GM21390 (cell line): ENCODE measurements at regions not wholly inside any gene's neighbourhood (a gene's known extent, or its start where the extent isn't known, plus 50 kb on each side); places are given as distances from the start of the nearest gene placed in this dataset.

Source experiments
- ATAC-seq: cut with Tn5 transposase; IDR thresholded peaks from one replicate; pipeline ENCODE4 v1.9.1; 2021; ENCODE audit not compliant: unreplicated experiment

DNA sequence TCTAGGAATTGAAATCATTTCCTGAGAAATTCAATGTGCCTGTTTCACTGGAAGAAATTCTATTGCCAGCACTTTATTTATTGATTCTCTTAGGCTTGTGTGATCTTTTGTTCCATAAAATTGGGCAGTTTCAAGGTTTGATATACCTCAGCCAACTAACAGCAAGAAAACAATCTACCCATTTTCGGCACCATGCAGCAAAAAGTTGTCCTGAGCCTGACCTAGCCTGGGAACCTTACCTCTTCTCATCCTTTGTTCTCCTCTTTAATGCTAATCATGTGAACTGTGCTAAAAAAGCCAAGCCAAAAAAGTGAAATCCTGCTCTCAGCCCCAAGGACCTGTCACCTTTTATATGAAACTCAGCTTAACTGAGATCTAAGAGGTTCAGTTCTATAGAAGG is 477.3 kb downstream of the SUCLA2 start:
- ATAC-seq, result no peak

DNA sequence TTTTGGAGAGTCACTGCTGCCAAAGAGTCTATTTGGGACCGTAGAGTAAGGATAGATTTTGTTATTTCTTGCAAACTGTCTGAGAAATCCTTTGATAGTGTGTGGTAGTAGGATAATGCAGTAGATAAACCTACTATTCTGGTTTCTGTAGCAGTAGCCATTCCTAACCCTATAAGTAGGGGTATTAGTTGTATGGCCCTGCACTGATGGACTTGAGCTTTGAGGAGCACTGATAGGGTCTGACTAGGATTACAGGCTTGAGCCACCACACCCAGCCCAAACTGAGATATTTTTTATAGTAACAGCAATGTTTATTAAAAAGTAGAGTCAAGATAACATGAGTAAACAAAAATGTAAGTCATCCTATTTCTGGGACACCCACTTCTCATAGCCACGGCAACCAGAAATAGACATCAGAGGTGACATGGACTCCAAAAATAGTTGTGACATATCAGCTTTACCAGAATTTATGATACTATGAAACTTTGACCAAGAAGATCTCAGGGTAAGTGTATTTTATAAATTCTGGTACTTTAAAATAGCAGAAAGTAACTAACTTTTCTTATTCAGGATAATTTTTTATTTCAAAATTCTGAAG is 479.1 kb downstream of the SUCLA2 start:
- ATAC-seq, result no peak

DNA sequence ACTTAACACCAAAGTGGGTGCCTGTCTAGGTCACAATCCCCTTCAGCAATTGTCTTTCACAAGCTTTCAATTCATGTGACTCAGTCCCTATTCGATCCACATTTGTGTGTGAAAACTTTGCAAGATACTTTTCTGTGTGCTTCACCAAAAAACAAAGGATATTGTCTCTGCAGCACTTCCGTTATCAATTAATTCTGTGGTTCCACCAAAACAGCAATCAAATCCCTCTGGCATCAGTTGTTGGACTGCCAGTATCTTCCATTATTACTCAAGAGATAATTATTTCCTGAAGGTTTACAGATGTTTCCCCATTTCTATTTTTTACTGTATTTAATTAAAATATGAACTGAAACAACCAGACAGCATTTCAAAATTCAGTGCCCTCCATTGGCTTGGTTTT is 481.4 kb downstream of the SUCLA2 start:
- no peak for ATAC-seq

DNA sequence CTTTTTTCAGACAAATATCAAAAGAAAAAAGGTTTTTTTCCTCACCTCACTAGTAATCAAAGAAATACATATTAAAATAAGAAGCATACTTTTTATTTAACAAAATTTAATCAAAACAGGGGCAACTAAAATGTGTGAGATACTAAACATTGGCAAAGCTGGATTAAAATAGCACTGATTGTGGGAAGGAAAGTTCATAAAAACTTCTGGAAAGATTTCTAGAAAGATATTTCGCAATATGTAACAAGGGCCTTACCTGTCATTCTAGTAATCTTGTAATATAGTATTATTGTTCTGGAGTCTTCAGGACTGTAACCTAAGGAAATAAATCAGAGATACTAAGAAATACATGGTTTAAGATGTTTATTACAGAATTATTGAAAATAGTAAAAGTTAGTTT is 482.5 kb downstream of the SUCLA2 start:
- no peak for ATAC-seq

DNA sequence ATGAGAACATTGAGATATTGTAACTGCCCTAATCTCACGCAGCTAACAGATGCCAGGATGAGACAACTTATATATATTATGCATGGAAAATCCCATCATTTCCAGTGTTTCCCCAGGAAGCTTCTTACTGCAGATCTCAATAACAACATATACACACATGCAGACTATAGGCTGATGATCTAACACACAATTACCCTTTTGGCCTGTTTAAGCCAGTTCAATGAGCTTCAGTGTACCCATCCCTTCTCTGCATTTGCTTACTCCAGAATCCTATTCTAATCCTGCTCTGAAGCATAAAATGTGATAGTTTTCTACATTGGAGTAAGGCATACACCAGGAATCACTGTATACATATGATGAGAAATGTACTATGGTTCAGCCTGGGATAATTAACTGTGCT is 489.4 kb downstream of the SUCLA2 start:
- ATAC-seq, result no peak

DNA sequence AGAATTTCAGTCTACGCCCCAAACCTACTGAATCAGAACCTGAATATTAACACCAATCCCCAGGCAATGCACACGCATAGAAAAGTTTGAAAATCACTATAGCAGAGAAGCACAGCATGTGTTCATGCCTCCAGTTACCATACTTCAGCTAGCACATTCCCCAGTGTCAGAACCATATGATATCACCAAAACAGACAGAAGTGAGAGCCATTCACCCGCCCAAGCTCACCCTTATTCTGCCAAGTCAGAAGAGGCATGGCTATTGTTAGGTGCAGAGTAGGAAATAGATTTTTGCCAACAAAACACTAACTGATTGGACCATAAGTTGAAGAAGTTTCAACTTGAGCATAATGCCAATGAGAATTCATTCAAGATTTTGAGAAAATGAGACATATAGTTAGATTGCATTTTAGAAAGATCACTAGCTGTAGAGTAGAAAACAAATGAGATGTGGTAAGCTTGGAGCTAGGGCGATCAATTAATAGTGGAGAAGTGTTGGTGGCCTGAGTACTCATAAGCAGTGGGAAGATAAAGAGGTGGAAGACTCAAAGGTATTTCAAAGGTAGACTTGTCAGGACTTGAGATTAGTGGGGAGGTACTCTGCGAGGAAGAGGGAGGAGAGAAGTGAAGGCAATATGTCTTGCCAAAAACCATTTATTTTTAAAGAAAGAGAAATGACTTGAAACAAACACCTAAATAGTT is 492.4 kb downstream of the SUCLA2 start:
- ATAC-seq, result no peak

DNA sequence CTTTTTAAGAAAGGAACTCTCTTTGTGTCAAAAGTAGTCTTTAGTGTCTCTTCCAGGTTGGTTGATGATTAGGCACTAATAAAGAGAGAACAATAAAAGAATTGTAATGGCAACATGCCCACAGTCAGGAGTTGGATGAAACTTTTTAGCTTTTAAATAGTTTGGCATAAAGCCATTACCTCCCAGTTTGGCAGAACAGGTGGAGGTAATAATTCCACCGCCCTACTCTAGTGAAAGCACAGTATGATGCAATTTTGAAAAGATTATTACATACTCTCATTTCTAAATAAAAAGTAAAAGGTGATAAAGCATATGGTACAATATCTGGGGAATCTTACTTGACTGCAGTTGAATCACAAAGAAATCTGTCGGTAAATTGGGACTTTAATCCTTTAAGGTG is 497.6 kb downstream of the SUCLA2 start:
- ATAC-seq, result no peak

DNA sequence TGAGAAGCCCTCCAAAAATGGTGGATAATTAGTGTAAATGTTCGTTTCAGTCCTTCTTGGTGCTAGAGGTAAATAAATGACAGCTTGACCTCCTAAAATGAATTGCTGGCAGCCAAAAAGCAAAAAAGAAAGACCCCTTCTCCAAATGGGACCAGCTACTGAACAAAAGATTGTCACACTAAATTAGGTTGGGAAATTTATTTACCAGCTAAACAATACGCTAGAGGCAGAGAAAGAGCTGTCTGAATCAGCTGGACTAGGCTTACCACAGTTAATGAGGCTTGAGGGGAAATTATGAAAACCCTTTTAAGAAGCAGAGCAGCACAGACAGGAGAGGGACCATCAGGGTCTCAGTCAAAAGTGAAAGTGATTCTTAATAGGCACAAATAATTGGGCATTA is 498.9 kb downstream of the SUCLA2 start:
- ATAC-seq, result no peak

DNA sequence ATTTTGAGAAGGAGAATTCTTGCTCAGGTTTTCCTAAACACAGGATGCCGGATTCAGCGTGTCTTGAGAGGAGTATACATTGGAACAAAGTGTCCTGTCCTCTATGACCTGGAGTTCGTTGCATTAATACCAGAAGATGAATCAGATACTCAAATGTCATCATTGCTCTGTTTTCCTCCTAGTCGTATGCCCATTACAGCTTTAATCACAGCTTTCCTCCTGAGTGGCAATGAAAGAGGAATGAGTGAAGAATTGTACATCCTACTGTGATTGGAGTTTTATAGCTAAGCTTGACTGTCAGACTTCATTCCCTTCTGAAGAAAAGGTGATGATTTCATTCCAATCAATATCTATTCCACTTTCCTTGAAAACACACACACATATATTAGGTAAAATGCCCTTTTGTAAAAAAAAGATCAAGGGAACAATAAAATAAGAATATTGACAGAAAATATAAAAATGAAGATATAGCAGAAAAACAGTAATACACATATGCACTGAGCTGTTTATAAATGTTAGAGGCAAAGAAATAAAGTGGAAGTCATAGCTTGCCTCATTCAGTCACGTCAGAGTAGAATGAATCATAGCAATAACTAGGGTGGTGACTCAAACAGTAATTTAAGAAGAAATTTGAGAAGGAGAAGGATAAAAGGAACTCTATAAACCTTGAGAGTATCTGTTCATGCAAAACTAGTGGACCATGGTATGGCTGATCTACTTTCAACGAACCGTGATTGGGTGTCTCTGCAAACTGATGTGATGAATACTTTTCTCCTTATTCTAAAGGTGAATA is 501.5 kb downstream of the SUCLA2 start:
- no peak for ATAC-seq

DNA sequence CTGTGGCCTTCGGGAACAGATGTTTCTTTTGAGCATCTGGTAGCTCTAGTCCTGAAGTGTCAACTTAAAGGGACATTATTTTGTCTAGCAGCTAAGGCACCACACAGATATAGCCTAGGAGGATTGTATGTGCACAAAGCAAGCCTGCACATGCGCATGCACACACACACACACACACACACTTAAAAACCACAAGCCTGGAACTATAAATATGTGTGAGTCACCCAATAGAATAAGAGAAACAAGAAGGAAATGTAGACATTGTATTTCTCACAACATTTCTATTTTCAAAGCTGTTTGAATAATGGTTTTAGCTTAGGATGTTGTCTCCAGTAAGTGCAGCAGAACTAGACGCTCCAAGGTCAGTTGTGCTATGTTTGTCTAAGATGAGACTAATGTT is 516.5 kb downstream of the SUCLA2 start:
- ATAC-seq, result no peak

DNA sequence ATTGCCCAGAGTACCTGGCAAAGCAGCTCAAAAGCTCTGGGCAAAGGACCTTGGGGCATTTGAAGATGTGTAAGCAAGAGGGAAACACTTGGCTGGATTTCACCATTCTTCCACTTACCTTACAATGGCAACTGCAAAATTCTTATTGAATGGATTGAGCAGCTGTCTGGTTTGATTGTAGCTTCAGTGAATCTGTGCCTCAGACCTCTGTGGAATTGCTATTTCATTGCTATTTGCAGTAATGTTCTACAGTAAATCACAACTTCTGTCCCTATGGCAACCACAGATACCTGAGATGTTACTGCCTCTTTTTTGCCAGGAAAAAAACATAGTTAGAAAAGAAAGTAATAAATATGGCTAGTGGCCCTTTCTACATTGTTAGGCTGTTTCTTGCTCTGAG is 519.5 kb downstream of the SUCLA2 start:
- ATAC-seq, result no peak

DNA sequence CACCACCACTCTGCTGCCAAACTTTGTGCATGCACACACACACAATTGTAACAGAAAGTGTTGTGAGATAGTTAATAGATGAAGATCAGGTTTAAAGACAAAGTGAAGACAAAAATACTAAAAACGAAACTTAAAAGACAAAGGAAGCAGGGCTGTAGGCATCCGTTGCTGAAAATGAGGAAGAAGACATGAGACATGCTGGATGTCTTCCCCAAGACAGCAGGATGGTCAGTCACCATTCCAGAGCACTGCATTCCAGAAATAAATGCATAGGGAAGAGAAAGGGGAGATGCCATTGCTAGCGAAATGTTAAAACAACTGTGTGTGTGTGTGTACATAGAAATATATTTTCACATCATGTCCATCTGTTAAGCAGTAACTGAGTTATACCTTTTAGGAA is 520.1 kb downstream of the SUCLA2 start:
- ATAC-seq, result no peak

DNA sequence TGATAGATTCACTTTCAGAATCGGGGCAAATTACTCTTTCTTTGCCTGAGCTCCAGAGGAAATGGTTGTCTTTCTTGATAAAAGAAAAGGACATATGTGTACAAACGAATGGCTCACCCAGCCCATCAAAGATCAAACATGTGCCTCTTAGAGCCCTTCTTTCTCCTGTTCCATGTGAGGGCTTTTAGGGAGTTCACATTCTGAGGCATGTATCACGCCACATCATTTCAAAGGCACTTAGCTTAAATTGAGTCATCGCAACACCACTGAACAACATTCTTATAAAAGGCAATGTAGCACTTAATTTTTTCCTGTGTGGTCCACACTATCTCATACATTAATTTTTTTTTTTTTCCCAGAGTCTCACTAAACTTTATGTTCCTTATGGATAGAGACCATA is 521.0 kb downstream of the SUCLA2 start:
- no peak for ATAC-seq

DNA sequence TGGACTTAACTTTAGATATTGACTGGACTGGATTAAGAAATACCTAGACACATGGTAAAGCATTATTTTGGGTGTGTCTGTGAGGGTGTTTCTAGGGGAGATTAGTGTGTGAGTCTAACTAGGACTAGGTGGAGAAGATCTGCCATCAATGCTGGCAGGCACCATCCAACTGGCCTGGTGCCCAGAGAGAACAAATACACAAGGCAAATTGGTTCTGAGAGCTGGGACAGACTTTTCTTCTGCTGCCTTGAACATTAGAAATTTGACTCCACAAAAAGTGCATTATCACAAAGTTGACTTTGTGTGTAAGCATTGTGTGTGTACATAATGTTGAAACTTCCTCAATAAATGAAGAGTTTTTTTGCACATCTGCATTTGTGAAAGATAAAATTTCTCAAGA is 522.1 kb downstream of the SUCLA2 start:
- no peak for ATAC-seq

DNA sequence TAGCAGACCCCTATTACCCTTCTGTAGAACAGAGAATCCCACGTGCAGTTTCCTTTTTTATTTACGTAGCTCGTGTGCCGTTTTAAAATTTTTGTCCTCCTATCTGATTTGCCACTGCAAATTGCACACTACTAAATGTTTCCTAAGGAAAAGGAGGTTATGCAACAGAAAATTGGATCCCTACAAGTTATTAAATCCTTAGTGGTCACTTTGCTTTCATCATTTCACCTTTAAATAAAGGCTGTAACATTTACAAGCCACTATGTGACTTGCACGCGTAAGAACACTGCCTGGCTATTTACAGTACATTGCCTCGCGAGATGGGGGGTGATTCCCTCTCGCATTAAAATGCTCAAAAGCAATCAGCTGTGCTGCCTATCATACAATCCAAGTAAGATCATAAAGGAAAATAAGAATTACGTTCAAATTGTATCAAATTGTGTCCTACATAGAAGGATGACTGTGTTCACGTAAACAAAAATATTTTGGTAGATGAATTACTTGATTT is 525.6 kb downstream of the SUCLA2 start:
- no peak for ATAC-seq

DNA sequence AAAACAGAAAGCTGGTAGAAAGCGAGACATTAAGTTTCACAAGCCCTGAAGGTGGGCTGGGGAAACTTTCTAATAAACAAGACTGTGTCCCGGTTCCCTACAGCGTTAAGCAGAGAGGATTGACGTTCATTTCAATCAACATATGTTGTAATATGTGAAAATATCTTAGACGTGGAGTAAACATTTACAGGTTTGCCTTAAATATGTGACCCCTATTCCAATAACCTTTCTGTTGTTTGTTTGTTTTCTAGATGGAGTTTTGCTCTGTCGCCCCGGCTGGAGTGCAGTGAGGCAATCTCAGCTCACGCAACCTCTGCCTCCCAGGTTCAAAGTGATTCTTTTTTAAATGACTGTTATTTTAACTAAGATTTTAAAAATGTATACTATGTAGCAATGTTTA is 526.2 kb downstream of the SUCLA2 start:
- no peak for ATAC-seq

DNA sequence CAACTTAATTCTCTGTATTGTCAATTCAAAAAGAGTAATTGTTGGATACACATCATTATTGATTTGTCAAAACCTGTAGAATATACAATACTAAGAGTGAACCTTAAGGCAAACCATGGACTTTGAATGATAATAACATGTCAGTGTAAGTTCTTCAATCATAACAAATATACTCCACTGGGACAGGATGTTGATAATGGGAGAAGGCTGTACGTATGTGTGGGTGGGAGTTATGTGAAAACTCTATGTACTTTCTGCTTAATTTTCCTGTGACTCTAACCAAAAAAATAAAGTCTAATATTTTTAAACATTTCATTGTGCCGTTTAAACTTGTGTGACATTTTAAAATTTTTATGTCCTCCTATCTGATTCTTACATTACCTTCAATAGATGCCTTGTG is 526.7 kb downstream of the SUCLA2 start:
- no peak for ATAC-seq

DNA sequence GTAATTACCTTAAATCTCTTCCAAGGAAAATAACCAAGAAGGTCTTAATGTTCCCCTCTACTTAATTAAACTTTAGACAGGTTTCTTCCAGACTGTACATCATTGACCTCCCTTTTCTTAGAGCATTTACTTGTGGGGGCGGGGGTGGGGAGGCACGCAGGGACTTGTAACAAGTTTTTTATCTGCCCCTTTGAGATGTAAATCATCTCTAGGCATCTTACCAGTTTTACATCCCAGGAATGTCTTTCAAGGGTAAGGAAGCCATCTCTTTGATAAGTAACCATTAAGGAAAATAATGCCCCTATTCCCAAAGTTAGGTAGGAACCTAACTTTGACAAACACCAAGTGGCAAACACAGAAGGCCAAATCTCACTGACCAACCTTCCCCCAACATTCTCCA is 528.6 kb downstream of the SUCLA2 start:
- ATAC-seq, result no peak

DNA sequence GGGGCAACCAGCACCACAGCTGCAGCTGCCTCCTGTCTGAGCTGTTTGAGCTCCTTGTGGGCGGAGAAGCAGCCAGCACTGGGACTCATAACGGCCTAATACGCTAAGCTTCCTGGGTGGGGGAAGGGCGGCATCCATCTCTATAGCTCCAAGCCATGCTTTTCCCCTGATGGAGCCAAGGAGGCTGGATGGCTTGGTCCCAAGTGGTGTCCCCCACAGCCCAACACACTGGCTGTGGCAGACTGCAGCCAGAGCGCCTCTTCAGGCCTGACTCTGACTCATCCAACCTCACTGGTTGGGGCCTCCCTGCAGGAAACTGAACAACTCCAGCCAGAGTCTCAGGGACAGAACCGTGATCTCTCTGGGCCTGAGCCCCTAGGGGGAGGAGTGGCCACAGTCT is 537.3 kb downstream of the SUCLA2 start:
- ATAC-seq, result no peak

DNA sequence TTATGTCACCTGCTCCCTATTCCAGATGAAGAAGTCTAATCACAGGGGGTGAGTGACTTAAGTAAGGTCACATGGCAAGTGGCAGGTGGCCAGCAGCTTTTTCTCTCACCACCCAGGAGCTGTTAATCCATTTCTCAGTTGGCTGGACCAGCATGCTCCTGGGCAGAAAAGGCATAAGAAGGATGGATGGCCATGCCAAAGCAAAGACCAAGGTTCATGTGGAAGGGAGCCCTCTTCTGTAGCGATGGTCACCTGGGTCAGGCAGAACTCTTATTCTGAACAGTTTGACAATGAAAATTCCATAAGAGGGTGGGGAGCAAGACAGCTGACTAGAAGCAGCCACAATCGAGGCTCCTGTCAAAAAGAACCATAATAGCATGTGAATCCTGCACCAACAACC is 538.1 kb downstream of the SUCLA2 start:
- ATAC-seq, result no peak

DNA sequence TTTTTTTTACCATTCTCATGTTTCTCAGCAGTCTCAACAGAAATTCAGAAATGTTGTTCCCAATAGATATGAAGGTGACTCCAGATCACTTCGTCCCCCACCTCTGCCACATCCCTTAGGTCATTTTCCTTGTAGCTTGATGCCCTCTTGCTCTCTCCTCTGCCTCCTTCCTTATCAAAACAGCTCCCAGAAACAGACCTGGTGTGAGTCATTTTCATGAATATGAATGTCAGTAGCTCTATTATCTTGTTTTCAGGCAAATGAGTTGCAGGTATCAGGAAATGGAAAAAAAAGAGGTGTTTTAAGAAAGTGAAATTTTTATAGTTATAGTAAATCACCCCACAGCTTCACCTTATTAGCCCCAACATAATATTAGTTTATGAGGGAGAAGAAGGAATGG is 539.3 kb downstream of the SUCLA2 start:
- ATAC-seq, result no peak

DNA sequence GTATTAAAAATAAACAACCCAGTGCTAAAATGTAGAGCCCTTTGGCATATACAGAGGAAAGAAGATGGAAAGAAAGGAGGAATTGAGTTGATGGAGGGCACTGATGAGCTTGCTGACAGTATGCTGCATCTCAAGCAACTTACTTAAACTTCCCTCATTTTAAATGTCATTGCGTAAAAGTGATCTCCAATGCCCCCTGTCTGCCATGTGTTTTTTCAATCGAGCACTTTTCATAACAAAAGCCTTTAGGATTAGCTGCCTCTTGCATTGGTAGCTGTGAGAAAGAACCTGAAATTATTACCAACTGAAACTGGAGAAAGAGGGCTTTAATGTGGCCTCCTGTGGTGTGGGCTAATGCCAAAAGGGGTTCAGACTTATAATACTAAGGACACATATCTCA is 541.6 kb downstream of the SUCLA2 start:
- no peak for ATAC-seq
